AG09319 (cell line): ENCODE measurements at regions not wholly inside any gene's neighbourhood (a gene's known extent, or its start where the extent isn't known, plus 50 kb on each side); places are given as distances from the start of the nearest gene placed in this dataset.
"Not testable (repeated sequence)": the region's sequence is repeated elsewhere in the genome, so short reads cannot be mapped to it uniquely, and the experiment has no call there.

Experiments
- DNase-seq: peaks from one replicate; pipeline ENCODE4 v3.0.0-alpha.2; 2010; ENCODE audit warnings: low read depth; ENCODE audit errors: extremely low read depth
- TF ChIP-seq, protein P1 (sequence below): IDR thresholded peaks from 2 replicates; pipeline ENCODE4 v1.5.1; 2011; ENCODE audit warnings: low read depth, mild to moderate bottlenecking, inconsistent platforms, low read length, moderate library complexity

DNA sequence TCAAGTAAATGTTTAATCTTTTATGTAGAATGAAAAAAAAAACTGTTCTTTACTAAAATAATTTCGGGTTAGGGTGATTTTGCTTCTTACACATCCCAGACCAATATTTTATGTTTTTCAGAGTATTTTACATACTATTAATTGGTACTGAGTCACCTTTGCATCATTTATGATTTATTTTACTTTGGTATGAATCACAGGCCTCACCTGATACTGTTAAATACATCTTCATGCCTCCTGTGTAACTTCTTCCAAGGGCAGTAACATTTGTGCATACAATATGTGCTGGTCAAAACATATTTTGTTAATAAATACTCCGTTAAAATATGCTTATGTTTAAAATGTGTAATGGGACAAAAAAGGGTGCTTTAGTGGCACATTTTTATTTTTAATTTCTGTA, 529.6 kb downstream of the ZNF674 start:
- TF ChIP-seq, protein P1, sequence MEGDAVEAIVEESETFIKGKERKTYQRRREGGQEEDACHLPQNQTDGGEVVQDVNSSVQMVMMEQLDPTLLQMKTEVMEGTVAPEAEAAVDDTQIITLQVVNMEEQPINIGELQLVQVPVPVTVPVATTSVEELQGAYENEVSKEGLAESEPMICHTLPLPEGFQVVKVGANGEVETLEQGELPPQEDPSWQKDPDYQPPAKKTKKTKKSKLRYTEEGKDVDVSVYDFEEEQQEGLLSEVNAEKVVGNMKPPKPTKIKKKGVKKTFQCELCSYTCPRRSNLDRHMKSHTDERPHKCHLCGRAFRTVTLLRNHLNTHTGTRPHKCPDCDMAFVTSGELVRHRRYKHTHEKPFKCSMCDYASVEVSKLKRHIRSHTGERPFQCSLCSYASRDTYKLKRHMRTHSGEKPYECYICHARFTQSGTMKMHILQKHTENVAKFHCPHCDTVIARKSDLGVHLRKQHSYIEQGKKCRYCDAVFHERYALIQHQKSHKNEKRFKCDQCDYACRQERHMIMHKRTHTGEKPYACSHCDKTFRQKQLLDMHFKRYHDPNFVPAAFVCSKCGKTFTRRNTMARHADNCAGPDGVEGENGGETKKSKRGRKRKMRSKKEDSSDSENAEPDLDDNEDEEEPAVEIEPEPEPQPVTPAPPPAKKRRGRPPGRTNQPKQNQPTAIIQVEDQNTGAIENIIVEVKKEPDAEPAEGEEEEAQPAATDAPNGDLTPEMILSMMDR = no peak
- no peak for DNase-seq

DNA sequence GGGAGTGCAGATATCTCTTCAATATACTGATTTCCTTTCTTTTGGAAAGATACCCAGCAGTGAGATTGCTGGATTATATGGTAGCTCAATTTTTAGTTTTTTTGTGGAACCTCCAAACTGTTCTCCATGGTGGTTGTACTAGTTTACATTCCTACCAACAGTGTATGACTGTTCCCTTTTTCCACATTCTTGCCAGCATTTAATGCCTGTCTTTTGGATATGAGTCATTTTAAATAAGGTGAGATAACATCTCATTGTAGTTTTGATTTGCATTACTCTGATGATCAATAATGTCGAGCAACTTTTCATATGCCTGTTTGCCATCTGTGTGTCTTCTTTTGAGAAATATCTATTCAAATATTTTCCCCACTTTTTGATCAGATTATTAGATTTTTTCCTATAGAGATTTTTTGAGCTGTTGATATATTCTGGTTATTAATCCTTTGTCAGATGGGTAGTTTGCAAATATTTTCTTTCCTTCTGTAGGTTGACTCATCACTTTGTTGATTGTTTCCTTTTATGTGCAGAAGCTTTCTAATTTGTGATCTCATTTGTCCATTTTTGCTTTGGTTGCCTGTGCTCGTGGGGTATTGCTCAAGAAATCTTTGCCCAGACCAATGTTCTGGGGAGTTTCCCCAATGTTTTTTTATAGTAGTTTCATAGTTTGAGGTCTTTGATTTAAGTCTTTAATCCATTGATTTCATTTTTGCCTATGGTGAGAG, 552.7 kb downstream of the ZNF674 start:
- TF ChIP-seq, protein P1 = no peak
- DNase-seq = no peak

DNA sequence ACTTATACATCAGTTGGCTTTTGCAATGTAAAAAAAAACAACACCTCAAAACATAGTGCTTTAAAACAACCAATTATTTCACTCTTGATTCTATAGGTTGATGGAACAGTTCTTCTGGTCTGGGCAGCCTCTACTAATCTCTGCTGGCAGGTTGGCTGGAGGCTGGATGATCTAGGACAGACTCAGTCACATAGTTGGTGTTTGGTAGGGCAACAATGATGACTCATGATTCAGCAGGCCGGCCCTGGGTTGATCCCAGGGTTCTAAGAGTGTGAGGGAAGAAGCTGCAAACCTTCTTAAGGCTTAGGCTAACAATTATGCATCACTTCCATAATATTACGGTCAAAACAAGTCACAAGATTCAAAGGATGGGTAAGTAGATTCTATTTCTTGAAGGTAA, 558.2 kb downstream of the ZNF674 start:
- DNase-seq = no peak
- TF ChIP-seq, protein P1 = no peak

DNA sequence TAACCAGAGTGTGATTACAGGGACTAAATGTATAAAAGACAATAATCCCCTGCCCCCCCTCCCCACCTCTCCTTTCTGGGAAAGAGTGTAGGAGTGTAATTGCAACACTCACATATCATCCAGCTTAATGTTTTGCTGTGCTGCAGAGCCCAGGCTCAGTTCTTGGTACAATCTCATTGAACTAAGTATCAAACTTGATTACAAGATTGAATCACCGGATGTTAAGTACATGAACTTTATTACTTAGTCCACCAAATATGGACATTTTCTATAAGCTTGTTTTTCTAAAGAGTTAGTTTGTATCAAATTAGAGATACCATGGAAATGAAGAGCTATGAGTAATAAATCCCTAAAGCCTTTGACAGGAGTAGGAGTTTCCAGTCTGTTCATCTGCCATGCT, 559.1 kb downstream of the ZNF674 start:
- TF ChIP-seq, protein P1 = no peak
- DNase-seq = no peak

DNA sequence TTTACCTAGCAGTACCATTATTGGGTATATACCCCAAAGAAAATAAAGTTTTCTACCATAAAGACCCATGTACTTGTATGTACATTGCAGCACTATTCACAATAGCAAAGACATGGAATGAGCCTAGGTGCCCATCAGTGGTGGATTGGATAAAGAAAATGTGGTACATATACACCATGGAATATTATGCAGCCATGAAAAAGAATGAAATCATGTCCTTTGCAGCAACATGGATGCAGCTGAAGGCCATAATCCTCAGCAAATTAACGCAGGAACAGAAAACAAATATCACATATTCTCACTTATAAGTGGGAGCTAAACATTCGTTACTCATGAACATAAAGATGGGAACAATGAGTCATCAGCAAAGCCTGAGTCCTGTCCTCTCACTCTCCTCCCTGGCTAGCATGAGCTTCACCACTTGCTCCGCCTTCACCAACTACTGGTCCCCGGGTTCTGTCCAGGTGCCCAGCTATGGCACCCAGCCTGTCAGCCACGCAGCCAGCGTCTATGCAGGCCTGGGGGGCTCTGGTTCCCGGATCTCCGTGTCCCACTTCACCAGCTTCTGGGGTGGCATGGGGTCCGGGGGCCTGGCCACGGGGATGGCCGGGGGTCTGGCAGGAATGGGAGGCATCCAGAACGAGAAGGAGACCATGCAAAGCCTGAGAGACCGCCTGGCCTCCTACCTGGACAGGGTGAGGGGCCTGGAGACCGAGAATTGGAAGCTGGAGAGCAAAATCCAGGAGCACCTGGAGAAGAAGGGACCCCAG, 562.1 kb downstream of the ZNF674 start:
- DNase-seq = not testable (repeated sequence)

DNA sequence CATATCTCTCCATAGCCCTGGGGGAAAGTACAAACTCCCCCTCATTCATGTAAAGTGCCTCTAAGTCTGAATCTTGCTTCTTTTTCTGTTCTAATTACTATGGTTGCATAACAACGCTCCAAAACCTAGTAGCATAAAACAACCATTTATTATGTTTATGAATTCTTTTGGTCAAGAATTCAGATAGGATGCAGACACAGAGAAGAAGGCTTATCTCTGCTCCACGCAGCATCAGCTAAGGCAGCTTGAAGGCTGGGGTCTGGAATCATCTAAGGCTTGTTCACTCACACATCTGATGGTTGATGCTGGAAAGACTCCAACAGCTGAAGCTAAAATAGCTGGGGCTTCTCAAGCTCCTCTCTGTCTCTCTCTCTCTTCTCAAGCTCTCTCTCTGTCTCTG, 564.5 kb downstream of the ZNF674 start:
- DNase-seq = no peak
- TF ChIP-seq, protein P1 = no peak

DNA sequence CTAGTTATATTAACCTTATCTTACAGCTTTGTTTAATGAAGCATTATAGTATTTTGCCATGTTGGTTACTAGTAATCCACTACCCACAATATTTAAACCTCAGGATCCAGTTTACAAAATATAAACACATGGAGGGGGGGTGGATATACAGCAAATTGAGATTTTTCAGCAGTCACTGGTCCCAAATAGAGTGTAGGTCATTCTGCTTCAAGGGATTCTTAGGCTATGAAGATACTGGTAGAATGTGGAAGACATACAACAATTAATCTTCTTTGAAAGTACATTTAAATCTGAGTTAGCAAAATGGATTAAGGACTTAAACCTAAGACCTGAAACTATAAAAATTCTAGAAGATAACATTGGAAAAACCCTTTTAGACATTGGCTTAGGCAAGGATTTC, 569.6 kb downstream of the ZNF674 start:
- TF ChIP-seq, protein P1 = no peak
- no peak for DNase-seq
